ENCODE measurements at regions not wholly inside any gene's neighbourhood (a gene's known extent, or its start where the extent isn't known, plus 50 kb on each side); places are given as distances from the start of the nearest gene placed in this dataset.

- TF ChIP-seq, protein P1, sequence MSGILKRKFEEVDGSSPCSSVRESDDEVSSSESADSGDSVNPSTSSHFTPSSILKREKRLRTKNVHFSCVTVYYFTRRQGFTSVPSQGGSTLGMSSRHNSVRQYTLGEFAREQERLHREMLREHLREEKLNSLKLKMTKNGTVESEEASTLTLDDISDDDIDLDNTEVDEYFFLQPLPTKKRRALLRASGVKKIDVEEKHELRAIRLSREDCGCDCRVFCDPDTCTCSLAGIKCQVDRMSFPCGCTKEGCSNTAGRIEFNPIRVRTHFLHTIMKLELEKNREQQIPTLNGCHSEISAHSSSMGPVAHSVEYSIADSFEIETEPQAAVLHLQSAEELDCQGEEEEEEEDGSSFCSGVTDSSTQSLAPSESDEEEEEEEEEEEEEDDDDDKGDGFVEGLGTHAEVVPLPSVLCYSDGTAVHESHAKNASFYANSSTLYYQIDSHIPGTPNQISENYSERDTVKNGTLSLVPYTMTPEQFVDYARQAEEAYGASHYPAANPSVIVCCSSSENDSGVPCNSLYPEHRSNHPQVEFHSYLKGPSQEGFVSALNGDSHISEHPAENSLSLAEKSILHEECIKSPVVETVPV (CRISPR knock-in tag; IDR thresholded peaks at IDR 0.05), result no peak
- TF ChIP-seq PPARA (CRISPR knock-in tag; IDR thresholded peaks at IDR 0.05; ENCODE audit: borderline replicate concordance), result no peak
- no peak for TF ChIP-seq ARNTL (CRISPR knock-in tag; IDR thresholded peaks at IDR 0.05; ENCODE audit: borderline replicate concordance, low read depth)
- TF ChIP-seq, protein P2, sequence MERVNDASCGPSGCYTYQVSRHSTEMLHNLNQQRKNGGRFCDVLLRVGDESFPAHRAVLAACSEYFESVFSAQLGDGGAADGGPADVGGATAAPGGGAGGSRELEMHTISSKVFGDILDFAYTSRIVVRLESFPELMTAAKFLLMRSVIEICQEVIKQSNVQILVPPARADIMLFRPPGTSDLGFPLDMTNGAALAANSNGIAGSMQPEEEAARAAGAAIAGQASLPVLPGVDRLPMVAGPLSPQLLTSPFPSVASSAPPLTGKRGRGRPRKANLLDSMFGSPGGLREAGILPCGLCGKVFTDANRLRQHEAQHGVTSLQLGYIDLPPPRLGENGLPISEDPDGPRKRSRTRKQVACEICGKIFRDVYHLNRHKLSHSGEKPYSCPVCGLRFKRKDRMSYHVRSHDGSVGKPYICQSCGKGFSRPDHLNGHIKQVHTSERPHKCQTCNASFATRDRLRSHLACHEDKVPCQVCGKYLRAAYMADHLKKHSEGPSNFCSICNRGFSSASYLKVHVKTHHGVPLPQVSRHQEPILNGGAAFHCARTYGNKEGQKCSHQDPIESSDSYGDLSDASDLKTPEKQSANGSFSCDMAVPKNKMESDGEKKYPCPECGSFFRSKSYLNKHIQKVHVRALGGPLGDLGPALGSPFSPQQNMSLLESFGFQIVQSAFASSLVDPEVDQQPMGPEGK (CRISPR knock-in tag; IDR thresholded peaks at IDR 0.05; ENCODE audit: borderline replicate concordance), result no peak
- TF ChIP-seq ZNF8 (CRISPR knock-in tag; IDR thresholded peaks at IDR 0.05), result no peak
- TF ChIP-seq TOX (CRISPR knock-in tag; IDR thresholded peaks at IDR 0.05; ENCODE audit: borderline replicate concordance), result no peak
- no peak for TF ChIP-seq CSDC2 (CRISPR knock-in tag; IDR thresholded peaks at IDR 0.05)
- no peak for TF ChIP-seq ISL1 (CRISPR knock-in tag; IDR thresholded peaks at IDR 0.05)
- TF ChIP-seq ZC3H10 (CRISPR knock-in tag; IDR thresholded peaks at IDR 0.05), result no peak
- no peak for TF ChIP-seq ESRRG (CRISPR knock-in tag; IDR thresholded peaks at IDR 0.05)
- TF ChIP-seq, protein P3, sequence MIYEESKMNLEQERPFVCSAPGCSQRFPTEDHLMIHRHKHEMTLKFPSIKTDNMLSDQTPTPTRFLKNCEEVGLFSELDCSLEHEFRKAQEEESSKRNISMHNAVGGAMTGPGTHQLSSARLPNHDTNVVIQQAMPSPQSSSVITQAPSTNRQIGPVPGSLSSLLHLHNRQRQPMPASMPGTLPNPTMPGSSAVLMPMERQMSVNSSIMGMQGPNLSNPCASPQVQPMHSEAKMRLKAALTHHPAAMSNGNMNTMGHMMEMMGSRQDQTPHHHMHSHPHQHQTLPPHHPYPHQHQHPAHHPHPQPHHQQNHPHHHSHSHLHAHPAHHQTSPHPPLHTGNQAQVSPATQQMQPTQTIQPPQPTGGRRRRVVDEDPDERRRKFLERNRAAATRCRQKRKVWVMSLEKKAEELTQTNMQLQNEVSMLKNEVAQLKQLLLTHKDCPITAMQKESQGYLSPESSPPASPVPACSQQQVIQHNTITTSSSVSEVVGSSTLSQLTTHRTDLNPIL (CRISPR knock-in tag; IDR thresholded peaks at IDR 0.05; ENCODE audit: low read depth), result no peak
- no peak for TF ChIP-seq SNAI2 (CRISPR knock-in tag; IDR thresholded peaks at IDR 0.05)
These were observed 84.8 kb upstream of the FAM169A start for GRCh38 chr5:74950836-74951515.

All from SK-N-SH treated with all-trans-retinoic acid at 6 μM for 48 hours (cell line).